ENCODE measurements at regions not wholly inside any gene's neighbourhood (a gene's known extent, or its start where the extent isn't known, plus 50 kb on each side); places are given as distances from the start of the nearest gene placed in this dataset.

GRCh38 chr15:66620341-66620740, 54.5 kb upstream of the LCTL start:
- TF ChIP-seq CTCF (IDR thresholded peaks at IDR 0.05; ENCODE audit: borderline replicate concordance, extremely low read depth, low read length, poor library complexity, severe bottlenecking) (no peak), EZH2 (IDR thresholded peaks at IDR 0.05; ENCODE audit: borderline replicate concordance, low read depth, low read length, severe bottlenecking) (no peak)

All from DND-41 (cell line).